ENCODE measurements at regions not wholly inside any gene's neighbourhood (a gene's known extent, or its start where the extent isn't known, plus 50 kb on each side); places are given as distances from the start of the nearest gene placed in this dataset.

GRCh38 chr1:238961790-238962189 is 424.6 kb upstream of the CHRM3 start:
- ATAC-seq (ENCODE audit: low read depth) (no peak), DNase-seq (no peak)
- Histone ChIP-seq H3K9me3 (ENCODE audit: control extremely low read depth in 1 of 3, control insufficient read depth in 2 of 3, insufficient read depth in 1 of 3, low read length in 2 of 3) (no peaks in the 10 kb centered on the region), H2AFZ (ENCODE audit: insufficient read depth, low read depth, low read length, poor library complexity, severe bottlenecking) (no peak overlapping the region), H3K27ac (ENCODE audit: low read length in 2 of 2) (no peak overlapping the region), H3K9ac (ENCODE audit: low read length) (no peak overlapping the region), H3K4me2 (replicated peaks; ENCODE audit: low read depth, low read length, poor library complexity, severe bottlenecking) (no peak overlapping the region), H3K27me3 (replicated peaks in 1 of 4; ENCODE audit: control extremely low read depth in 1 of 4, control insufficient read depth in 3 of 4, insufficient read depth in 4 of 4, low read length in 3 of 4) (no peaks in the 10 kb centered on the region), H3K4me1 (ENCODE audit: control insufficient read depth in 2 of 2, insufficient read depth in 2 of 2, low read length in 2 of 2) (no peaks in the 10 kb centered on the region), H4K20me1 (ENCODE audit: control insufficient read depth, insufficient read depth, low read length, poor library complexity, severe bottlenecking) (no peaks in the 10 kb centered on the region), H3K4me3 (ENCODE audit: control extremely low read depth in 1 of 5, extremely low read depth in 1 of 5, insufficient read depth in 1 of 5, low read depth in 2 of 5, low read length in 4 of 5) (no peak overlapping the region), H3K79me2 (ENCODE audit: control insufficient read depth, insufficient read depth, low read length) (no peaks in the 10 kb centered on the region), H3K36me3 (replicated peaks in 1 of 2; ENCODE audit: control extremely low read depth in 1 of 2, control insufficient read depth in 1 of 2, extremely low read depth in 1 of 2, insufficient read depth in 2 of 2, low read length in 1 of 2) (no peaks in the 10 kb centered on the region)
- TF ChIP-seq EZH2 (IDR thresholded peaks at IDR 0.05; ENCODE audit: borderline replicate concordance, insufficient read depth, low read depth, low read length, poor library complexity, severe bottlenecking) (no peak), CTCF (IDR thresholded peaks at IDR 0.05) (no peak)
- no CpG with 5 or more reads among the region's 5 CpGs for WGBS (ENCODE audit: insufficient coverage)
- ChIA-PET POLR2A (no interaction called here), CTCF (no interaction called here)
- Mint-ChIP-seq H3K27me3 (no peaks in the 10 kb centered on the region), H3K27ac (no peak overlapping the region), H3K9me3 (ENCODE audit: insufficient read depth) (peaks cover 5% of the 10 kb centered on the region), H3K4me3 (no peak overlapping the region), H3K4me1 (no peaks in the 10 kb centered on the region)
- intact Hi-C loops (cut with micrococcal nuclease), result no loop called here

- Histone ChIP-seq H4K20me1 (ENCODE audit: control insufficient read depth, insufficient read depth, low read length, poor library complexity, severe bottlenecking) (no peaks in the 10 kb centered on the region), H3K4me1 (ENCODE audit: control insufficient read depth in 2 of 2, insufficient read depth in 2 of 2, low read length in 2 of 2) (no peaks in the 10 kb centered on the region), H3K36me3 (replicated peaks in 1 of 2; ENCODE audit: control extremely low read depth in 1 of 2, control insufficient read depth in 1 of 2, extremely low read depth in 1 of 2, insufficient read depth in 2 of 2, low read length in 1 of 2) (no peaks in the 10 kb centered on the region), H2AFZ (ENCODE audit: insufficient read depth, low read depth, low read length, poor library complexity, severe bottlenecking) (no peak overlapping the region), H3K9me3 (ENCODE audit: control extremely low read depth in 1 of 3, control insufficient read depth in 2 of 3, insufficient read depth in 1 of 3, low read length in 2 of 3) (no peaks in the 10 kb centered on the region), H3K27ac (ENCODE audit: low read length in 2 of 2) (no peak overlapping the region), H3K79me2 (ENCODE audit: control insufficient read depth, insufficient read depth, low read length) (no peaks in the 10 kb centered on the region), H3K27me3 (replicated peaks in 1 of 4; ENCODE audit: control extremely low read depth in 1 of 4, control insufficient read depth in 3 of 4, insufficient read depth in 4 of 4, low read length in 3 of 4) (no peaks in the 10 kb centered on the region), H3K4me2 (replicated peaks; ENCODE audit: low read depth, low read length, poor library complexity, severe bottlenecking) (no peak overlapping the region), H3K9ac (ENCODE audit: low read length) (no peak overlapping the region), H3K4me3 (ENCODE audit: control extremely low read depth in 1 of 5, extremely low read depth in 1 of 5, insufficient read depth in 1 of 5, low read depth in 2 of 5, low read length in 4 of 5) (no peak overlapping the region)
- DNase-seq (no peak), ATAC-seq (ENCODE audit: low read depth) (no peak)
- H3K9me3 Mint-ChIP-seq (ENCODE audit: insufficient read depth), result peaks cover 5% of the 10 kb centered on the region
- TF ChIP-seq CTCF (IDR thresholded peaks at IDR 0.05) (no peak), EZH2 (IDR thresholded peaks at IDR 0.05; ENCODE audit: borderline replicate concordance, insufficient read depth, low read depth, low read length, poor library complexity, severe bottlenecking) (no peak)
- CTCF ChIA-PET, result no interaction called here
- POLR2A ChIA-PET, result no interaction called here
- no peaks in the 10 kb centered on the region for H3K4me1 Mint-ChIP-seq
- no peaks in the 10 kb centered on the region for H3K27me3 Mint-ChIP-seq
- WGBS (ENCODE audit: insufficient coverage), result 95% methylated on average over 2 of the region's 2 CpGs
- no peak overlapping the region for H3K4me3 Mint-ChIP-seq
- intact Hi-C loops (cut with micrococcal nuclease), result no loop called here
- no peak overlapping the region for H3K27ac Mint-ChIP-seq
These were observed 426.3 kb upstream of the CHRM3 start for GRCh38 chr1:238960071-238960470.

All from B cell (primary cell).